IMR-90 (cell line): ENCODE measurements at regions not wholly inside any gene's neighbourhood (a gene's known extent, or its start where the extent isn't known, plus 50 kb on each side); places are given as distances from the start of the nearest gene placed in this dataset.
"Not testable (repeated sequence)": the region's sequence is repeated elsewhere in the genome, so short reads cannot be mapped to it uniquely, and the experiment has no call there.

Source experiments
- ATAC-seq: fragments of 200-7000 bp; cut with Tn5 transposase; 2 replicates; pipeline ENCODE4 v1.9.1; 2020; ENCODE audit warnings: low read depth, mild to moderate bottlenecking, moderate library complexity
- BruUV-seq: library from RNA; stranded (reverse); fragments of 400-500 nt; replicated peaks from 2 replicates; lab custom pipeline; 2021; lab: Mats Ljungman, UMichigan
- CTCF ChIA-PET: fragments of 300-600 bp; formaldehyde crosslinking; extraction: SDS; loops from one replicate; lab custom pipeline; 2021; ENCODE audit warnings: antibody characterized with exemption; lab: Yijun Ruan, JAX
- POLR2A ChIA-PET: fragments of 300-600 bp; sonication (Branson Sonifier 250); formaldehyde crosslinking; loops from one replicate; lab custom pipeline; 2022; ENCODE audit warnings: antibody characterized with exemption; ENCODE audit not compliant: unreplicated experiment; lab: Charles Lee
- DNase-seq: peaks from one replicate; pipeline ENCODE4 v3.0.0; 2013
- H2AFZ ChIP-seq: replicated peaks from 2 replicates; pipeline ENCODE3; 2013; ENCODE audit warnings: low read length, mild to moderate bottlenecking; ENCODE audit not compliant: poor library complexity
- H2AK5ac ChIP-seq: 2 replicates; pipeline ENCODE4 v1.6.1; 2013; ENCODE audit warnings: low read depth, low read length, inconsistent platforms
- H2AK9ac ChIP-seq: replicated peaks from 2 replicates; pipeline ENCODE3; 2013; ENCODE audit warnings: mild to moderate bottlenecking, low read depth, low read length, moderate library complexity; ENCODE audit not compliant: poor library complexity
- H2BK120ac ChIP-seq: 2 replicates; pipeline ENCODE4 v1.6.1; 2013; ENCODE audit warnings: low read depth, low read length, inconsistent platforms
- H2BK15ac ChIP-seq: 3 replicates; pipeline ENCODE4 v1.6.1; 2013; ENCODE audit warnings: low read depth, low read length, inconsistent platforms
- H2BK20ac ChIP-seq: 2 replicates; pipeline ENCODE4 v1.6.1; 2013; ENCODE audit warnings: low read depth, mild to moderate bottlenecking, inconsistent platforms, low read length, moderate library complexity
- H2BK5ac ChIP-seq: 2 replicates; pipeline ENCODE4 v1.6.1; 2013; ENCODE audit warnings: mild to moderate bottlenecking, low read depth, low read length, inconsistent platforms; ENCODE audit not compliant: poor library complexity, severe bottlenecking
- H3K14ac ChIP-seq: replicated peaks from 2 replicates; pipeline ENCODE4 v1.6.1; 2013; ENCODE audit warnings: low read depth, low read length, inconsistent platforms
- H3K18ac ChIP-seq: 2 replicates; pipeline ENCODE4 v1.6.1; 2013; ENCODE audit warnings: low read depth, low read length, control low read depth
- H3K23ac ChIP-seq: 2 replicates; pipeline ENCODE4 v1.6.1; 2013; ENCODE audit warnings: low read depth, low read length, inconsistent platforms
- H3K27ac ChIP-seq: 2 replicates; pipeline ENCODE4 v1.5.1; 2013; ENCODE audit warnings: mild to moderate bottlenecking, control low read depth, low read length; ENCODE audit not compliant: insufficient read depth
- H3K27me3 ChIP-seq: 2 replicates; pipeline ENCODE4 v1.6.1; 2013; ENCODE audit warnings: low read length; ENCODE audit not compliant: control insufficient read depth, insufficient read depth
- H3K36me3 ChIP-seq: 2 replicates; pipeline ENCODE4 v1.6.1; 2013; ENCODE audit warnings: low read length, mixed read lengths; ENCODE audit not compliant: control insufficient read depth, insufficient read depth
- H3K4ac ChIP-seq: 2 replicates; pipeline ENCODE4 v1.6.1; 2013; ENCODE audit warnings: low read depth, low read length, inconsistent platforms
- H3K4me1 ChIP-seq: 2 replicates; pipeline ENCODE4 v1.6.1; 2013; ENCODE audit warnings: low read length, mixed read lengths; ENCODE audit not compliant: control insufficient read depth, insufficient read depth
- H3K4me2 ChIP-seq: 2 replicates; pipeline ENCODE4 v1.6.1; 2013; ENCODE audit warnings: low read depth, mild to moderate bottlenecking, control low read depth, low read length, moderate library complexity
- H3K4me3 ChIP-seq: 2 replicates; pipeline ENCODE4 v1.5.1; 2013; ENCODE audit warnings: low read depth, mild to moderate bottlenecking, control low read depth, low read length, moderate library complexity; ENCODE audit not compliant: insufficient read depth
- H3K56ac ChIP-seq: 2 replicates; pipeline ENCODE4 v1.6.1; 2013; ENCODE audit warnings: low read length, inconsistent platforms; ENCODE audit not compliant: insufficient read depth; ENCODE audit errors: extremely low read depth
- H3K79me1 ChIP-seq, 2 experiments: 2 replicates each; pipeline ENCODE4 v1.6.1; 2013; ENCODE audit warnings: low read length in 2 of 2, inconsistent platforms in 1 of 2, low read depth in 1 of 2
- H3K9ac ChIP-seq: 2 replicates; pipeline ENCODE4 v1.6.1; 2013; ENCODE audit warnings: low read depth, low read length, control low read depth
- H3K9me1 ChIP-seq: 2 replicates; pipeline ENCODE4 v1.6.1; 2013; ENCODE audit warnings: low read length, inconsistent platforms; ENCODE audit not compliant: insufficient read depth
- H3K9me3 ChIP-seq: 2 replicates; pipeline ENCODE4 v1.6.1; 2013; ENCODE audit warnings: low read length; ENCODE audit not compliant: control insufficient read depth, insufficient read depth
- H4K20me1 ChIP-seq: 2 replicates; pipeline ENCODE4 v1.6.1; 2013; ENCODE audit warnings: low read length, inconsistent platforms; ENCODE audit not compliant: insufficient read depth
- H4K5ac ChIP-seq: 2 replicates; pipeline ENCODE4 v1.6.1; 2013; ENCODE audit warnings: mild to moderate bottlenecking, low read depth, low read length, control low read depth
- H4K8ac ChIP-seq, 2 experiments: 2 replicates each; pipeline ENCODE4 v1.6.1; 2013; ENCODE audit warnings: low read depth in 2 of 2, low read length in 2 of 2, control low read depth in 1 of 2, inconsistent platforms in 1 of 2
- H4K91ac ChIP-seq: 2 replicates; pipeline ENCODE4 v1.6.1; 2013; ENCODE audit warnings: low read depth, low read length, inconsistent platforms; ENCODE audit not compliant: insufficient read depth
- WGBS, 2 experiments: methylation state at CpG; one replicate each; pipeline versions ENCODE4 v1.1.5 to v1.1.7; 2013; ENCODE audit warnings: missing lambda C conversion rate in 2 of 2; ENCODE audit not compliant: insufficient read length in 1 of 2; ENCODE audit errors: extremely low coverage in 2 of 2; 5-methylcytosine and 5-hydroxymethylcytosine counted together
- dilution Hi-C: fragments of 300-500 bp; cut with HindIII; formaldehyde crosslinking; loops from one replicate; pipeline ENCODE4 v1.14.3; 2018; ENCODE audit warnings: low sequenced_read_pairs; ENCODE audit not compliant: unreplicated experiment
- in situ Hi-C: fragments of 300-500 bp; cut with MboI; formaldehyde crosslinking; loops from 3 replicates; pipeline ENCODE4 v1.14.3; 2019; ENCODE audit warnings: low sequenced_read_pairs, inconsistent platforms, mixed read lengths
- intact Hi-C: fragments of 100-400 bp; cut with micrococcal nuclease; formaldehyde crosslinking; loops from 2 replicates; pipeline ENCODE4 v1.10.0; 2022

DNA sequence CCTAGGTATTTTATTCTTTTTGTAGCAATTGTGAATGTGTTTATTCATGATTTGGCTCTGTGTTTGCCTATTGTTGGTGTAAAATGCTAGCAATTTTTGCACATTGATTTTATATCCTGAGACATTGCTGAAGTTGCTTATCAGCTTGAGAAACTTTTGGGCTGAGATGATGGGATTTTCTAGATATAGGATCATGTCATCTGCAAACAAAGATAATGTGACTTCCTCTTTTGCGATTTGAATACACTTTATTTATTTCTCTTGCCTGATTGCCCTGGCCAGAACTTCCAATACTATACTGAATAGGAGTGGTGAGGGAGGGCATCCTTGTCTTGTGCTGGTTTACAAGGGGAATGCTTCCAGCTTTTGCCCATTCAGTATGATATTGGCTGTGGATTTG is 62.4 kb downstream of the CHST2 start:
- H3K4ac ChIP-seq, H4K5ac ChIP-seq, H3K79me1 ChIP-seq, H3K36me3 ChIP-seq, H3K27me3 ChIP-seq, H3K9me1 ChIP-seq, H3K4me2 ChIP-seq, H3K23ac ChIP-seq, H4K91ac ChIP-seq, H3K4me1 ChIP-seq, DNase-seq, intact Hi-C loops, dilution Hi-C loops, CTCF ChIA-PET, H3K18ac ChIP-seq, H4K8ac ChIP-seq, H2AK9ac ChIP-seq, H2AK5ac ChIP-seq, H3K56ac ChIP-seq, H3K9me3 ChIP-seq, H2AFZ ChIP-seq, H3K27ac ChIP-seq, ATAC-seq, H3K14ac ChIP-seq, H3K4me3 ChIP-seq, H2BK120ac ChIP-seq, H3K9ac ChIP-seq, in situ Hi-C loops, BruUV-seq, H4K20me1 ChIP-seq, POLR2A ChIA-PET, H2BK20ac ChIP-seq, H2BK15ac ChIP-seq, H2BK5ac ChIP-seq: not testable (repeated sequence)
- no CpG with 5 or more reads among the region's 1 CpG for WGBS, 2 experiments
